ENCODE measurements at regions not wholly inside any gene's neighbourhood (a gene's known extent, or its start where the extent isn't known, plus 50 kb on each side); places are given as distances from the start of the nearest gene placed in this dataset.

- TF ChIP-seq EZH2 (IDR thresholded peaks at IDR 0.05; ENCODE audit: low read length, missing control alignments), result no peak
- TF ChIP-seq CTCF (conservative IDR thresholded peaks at IDR 0.05 in 1 of 2, IDR thresholded peaks at IDR 0.05 in 1 of 2; ENCODE audit: low read depth in 1 of 2, low read length in 2 of 2), result no peak
Observed at GRCh38 chr2:156792242-156792840, 356.2 kb downstream of the GPD2 start.

Measured in fibroblast of lung (primary cell).